GM19240 (cell line): ENCODE measurements at regions not wholly inside any gene's neighbourhood (a gene's known extent, or its start where the extent isn't known, plus 50 kb on each side); places are given as distances from the start of the nearest gene placed in this dataset.

Source experiments
- DNase-seq: peaks from one replicate; pipeline ENCODE4 v3.0.0; 2011; ENCODE audit warnings: low spot score; ENCODE audit not compliant: insufficient read length

- DNase-seq, result no peak
These were observed 97.6 kb downstream of the TM2D1 start for GRCh38 chr1:61627365-61627764.

- no peak for DNase-seq
These were observed 98.1 kb downstream of the TM2D1 start for GRCh38 chr1:61626816-61627215.

GRCh38 chr1:61623852-61624251 is 101.1 kb downstream of the TM2D1 start:
- DNase-seq, result no peak

- no peak for DNase-seq
These were observed 104.4 kb downstream of the TM2D1 start for GRCh38 chr1:61620536-61620935.

GRCh38 chr1:61618755-61619154 is 106.2 kb downstream of the TM2D1 start:
- DNase-seq, result no peak

GRCh38 chr1:61618193-61618592 is 106.7 kb downstream of the TM2D1 start:
- DNase-seq, result no peak

- DNase-seq, result no peak
These were observed 108.1 kb downstream of the TM2D1 start for GRCh38 chr1:61616830-61617229.

GRCh38 chr1:61612602-61613001 is 112.3 kb downstream of the TM2D1 start:
- DNase-seq, result no peak

GRCh38 chr1:61609040-61609439 is 115.9 kb downstream of the TM2D1 start:
- no peak for DNase-seq

GRCh38 chr1:61607448-61607847 is 117.5 kb downstream of the TM2D1 start:
- DNase-seq, result no peak

GRCh38 chr1:61606448-61607312 is 118.3 kb downstream of the TM2D1 start:
- no peak for DNase-seq

- no peak for DNase-seq
These were observed 119.2 kb downstream of the TM2D1 start for GRCh38 chr1:61605607-61606321.

GRCh38 chr1:61604684-61605083 is 120.3 kb downstream of the TM2D1 start:
- no peak for DNase-seq

GRCh38 chr1:61604261-61604660 is 120.7 kb downstream of the TM2D1 start:
- no peak for DNase-seq

- DNase-seq, result no peak
These were observed 122.3 kb downstream of the TM2D1 start for GRCh38 chr1:61602663-61603062.

GRCh38 chr1:61597601-61598000 is 127.3 kb downstream of the TM2D1 start:
- no peak for DNase-seq

GRCh38 chr1:61593331-61593730 is 131.6 kb downstream of the TM2D1 start:
- DNase-seq, result no peak

GRCh38 chr1:61591351-61591750 is 133.6 kb downstream of the TM2D1 start:
- DNase-seq, result no peak

- peak; percentile 16 for DNase-seq
These were observed 135.9 kb downstream of the TM2D1 start for GRCh38 chr1:61588736-61589672.

GRCh38 chr1:61585714-61586113 is 139.2 kb downstream of the TM2D1 start:
- no peak for DNase-seq

- no peak for DNase-seq
These were observed 141.2 kb downstream of the TM2D1 start for GRCh38 chr1:61583703-61584102.

GRCh38 chr1:61581251-61581650 is 143.7 kb downstream of the TM2D1 start:
- DNase-seq, result no peak
